GM12891 (cell line): ENCODE measurements at regions not wholly inside any gene's neighbourhood (a gene's known extent, or its start where the extent isn't known, plus 50 kb on each side); places are given as distances from the start of the nearest gene placed in this dataset.

ENCODE experiments used
- POLR2A ChIP-seq: IDR thresholded peaks from 2 replicates; pipeline ENCODE4 v1.6.1; 2011; ENCODE audit warnings: low read depth, low read length, control low read depth
- POLR2AphosphoS5 ChIP-seq: IDR thresholded peaks from 2 replicates; pipeline ENCODE4 v1.6.1; 2011; ENCODE audit warnings: low read depth, low read length, control low read depth
- POU2F2 ChIP-seq: IDR thresholded peaks from 2 replicates; pipeline ENCODE4 v1.6.1; 2011; ENCODE audit warnings: low read depth, mild to moderate bottlenecking, control low read depth, low read length, moderate library complexity
- SPI1 ChIP-seq: IDR thresholded peaks from 2 replicates; pipeline ENCODE4 v1.6.1; 2011; ENCODE audit warnings: low read depth, low read length, control low read depth
- TAF1 ChIP-seq: IDR thresholded peaks from 2 replicates; pipeline ENCODE4 v1.6.1; 2011; ENCODE audit warnings: low read depth, low read length, control low read depth

GRCh38 chr5:17090839-17091238 lies 126.6 kb upstream of the BASP1 start:
- TF ChIP-seq POLR2AphosphoS5 (no peak), POLR2A (no peak), POU2F2 (no peak), TAF1 (no peak), SPI1 (peak; percentile 37; the same call in 1 of the 2 replicates)
